Activated CD4-positive, alpha-beta T cell treated with anti-CD3 and anti-CD28 coated beads, Interleukin-2, amount 50 U/mL, for 16 hours (primary cell): ENCODE measurements at regions not wholly inside any gene's neighbourhood (a gene's known extent, or its start where the extent isn't known, plus 50 kb on each side); places are given as distances from the start of the nearest gene placed in this dataset.

ENCODE experiments used
- DNase-seq: peaks from one replicate; pipeline ENCODE4 v3.0.0-alpha.2; 2020

DNA sequence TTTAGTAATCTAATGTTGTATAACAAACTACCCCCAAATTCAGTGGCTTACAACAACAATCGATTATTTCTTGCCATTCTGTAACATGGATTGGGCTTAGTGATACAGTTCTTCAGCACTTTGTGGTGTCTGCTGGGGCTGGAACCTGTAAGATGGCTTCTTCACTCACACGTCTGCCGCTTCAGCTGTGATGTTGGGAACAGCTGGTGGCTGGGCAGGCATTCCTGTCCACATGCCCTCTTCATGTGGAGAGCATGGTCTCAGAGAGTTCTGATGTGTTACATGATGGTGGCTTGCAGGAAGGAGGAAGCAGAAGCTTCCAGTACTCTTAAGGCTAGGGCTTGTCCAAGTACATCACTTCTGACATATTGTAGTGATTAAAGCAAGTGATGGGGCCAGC is 276.9 kb downstream of the PTBP2 start:
- no peak for DNase-seq

DNA sequence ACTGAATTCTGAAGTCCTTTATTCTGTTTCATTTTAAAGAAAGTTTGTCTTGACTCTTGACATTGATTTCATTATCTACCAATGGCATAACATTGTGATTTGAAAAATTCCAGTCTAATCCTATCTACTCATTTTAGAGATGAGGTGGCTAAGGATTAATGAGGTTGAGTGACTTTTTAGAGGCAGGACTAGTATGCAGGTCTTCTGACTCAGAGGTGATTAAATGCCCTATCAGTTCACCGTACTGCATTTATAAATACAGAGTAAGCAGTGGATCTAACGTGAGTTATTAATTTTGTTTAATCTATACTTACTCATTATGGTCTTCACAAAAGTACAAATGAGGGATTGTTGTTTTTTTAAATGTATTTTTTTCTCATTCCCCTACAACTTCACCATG is 277.6 kb downstream of the PTBP2 start:
- no peak for DNase-seq

DNA sequence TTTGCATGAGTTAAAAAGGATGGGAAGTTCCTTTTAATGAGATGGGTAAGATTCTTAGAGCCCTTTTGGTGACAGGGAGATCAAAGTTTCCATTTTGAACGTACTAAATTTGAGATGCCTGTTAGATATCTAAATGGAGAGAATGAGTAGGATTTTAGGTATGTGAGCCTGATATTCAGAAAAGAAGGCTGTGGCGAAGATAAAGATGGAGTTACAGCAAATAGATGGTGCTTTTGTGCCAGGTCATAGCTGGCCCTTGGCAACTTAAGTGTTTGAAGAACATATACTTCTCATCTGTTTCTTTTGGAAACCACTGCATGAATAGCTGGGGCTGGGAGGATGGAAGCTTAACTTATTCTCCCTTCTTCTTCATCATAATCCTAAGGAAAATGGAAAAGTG is 282.5 kb downstream of the PTBP2 start:
- no peak for DNase-seq

DNA sequence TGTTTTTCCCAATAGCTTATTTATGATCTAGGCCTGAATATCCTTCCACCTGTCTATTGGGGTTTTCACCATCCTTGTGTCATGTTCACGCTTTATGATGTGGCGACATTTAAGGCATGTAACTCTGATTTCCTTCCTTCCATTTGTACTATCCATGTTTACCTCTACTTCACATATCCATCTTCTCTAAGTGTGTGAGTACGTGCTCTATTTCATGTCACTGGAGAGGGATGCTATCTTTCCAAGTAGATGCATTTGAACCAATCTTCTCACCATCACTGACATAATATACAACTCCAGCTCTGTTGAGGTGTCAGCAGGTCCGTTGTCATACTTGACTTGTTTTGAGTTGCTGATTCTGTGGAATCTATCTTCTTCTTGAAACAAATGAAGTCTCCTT is 283.2 kb downstream of the PTBP2 start:
- DNase-seq, result no peak

DNA sequence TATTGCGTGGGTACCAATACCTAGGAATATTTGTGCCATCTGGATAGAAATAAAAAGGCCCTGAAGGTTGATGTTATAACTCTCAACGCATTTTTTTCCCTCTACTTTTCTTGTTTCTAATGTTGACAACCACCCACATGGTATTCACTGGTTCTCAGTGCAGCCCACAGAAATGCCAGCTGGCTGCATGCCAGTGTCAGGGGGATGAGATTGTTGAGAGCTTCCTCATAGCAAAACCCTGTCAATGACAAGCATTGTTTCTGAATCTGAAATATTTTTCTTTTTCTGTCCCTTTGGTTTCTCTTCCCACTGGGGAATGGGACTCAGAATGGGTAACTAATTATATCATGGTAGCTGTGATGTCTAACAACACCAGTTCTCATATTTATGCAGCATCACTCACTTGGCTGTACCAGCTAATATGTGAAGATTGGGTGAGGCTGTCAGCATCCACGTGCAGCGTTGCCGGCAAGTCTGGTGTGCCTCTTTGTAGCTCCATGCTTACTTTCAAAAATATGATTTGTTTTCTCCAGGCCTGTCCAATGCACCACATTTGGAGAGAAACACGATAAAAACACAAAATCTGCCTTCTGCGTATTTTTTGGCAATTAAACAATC is 284.6 kb downstream of the PTBP2 start:
- no peak for DNase-seq

DNA sequence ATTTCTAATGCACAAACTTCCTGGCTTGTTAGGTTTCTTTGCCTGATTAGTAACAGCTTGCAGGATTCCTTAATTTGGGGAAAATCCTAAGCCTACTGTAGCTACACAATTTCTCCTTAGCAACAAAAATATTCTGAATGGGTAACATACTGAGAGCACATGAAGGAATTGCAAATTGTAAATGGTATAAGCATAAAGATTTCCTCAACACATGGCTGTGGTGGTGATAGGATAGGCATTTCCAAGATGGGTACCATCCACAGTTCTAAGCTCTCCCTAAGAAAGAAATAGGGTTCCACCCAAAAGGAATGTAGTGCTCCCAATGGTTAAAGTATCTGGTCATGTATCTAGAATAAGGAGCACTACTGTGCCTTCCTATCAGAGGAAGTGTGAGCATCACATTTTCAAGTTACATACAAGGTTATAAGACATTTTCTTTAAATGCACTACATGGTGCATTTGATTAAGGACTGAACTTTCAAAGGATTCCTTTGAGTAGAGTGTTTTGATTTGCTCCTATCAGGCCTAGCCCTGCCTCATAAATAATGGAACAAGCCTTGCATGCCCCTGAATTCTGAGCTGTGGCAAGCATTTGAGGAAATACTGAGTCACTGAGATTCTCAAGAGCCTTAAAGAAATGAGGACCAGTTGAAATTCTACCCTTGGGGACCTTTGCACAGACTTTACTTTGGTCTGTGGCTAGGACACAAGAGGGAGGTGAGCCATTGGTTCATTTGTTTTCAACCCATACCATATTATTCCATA is 286.4 kb downstream of the PTBP2 start:
- no peak for DNase-seq

DNA sequence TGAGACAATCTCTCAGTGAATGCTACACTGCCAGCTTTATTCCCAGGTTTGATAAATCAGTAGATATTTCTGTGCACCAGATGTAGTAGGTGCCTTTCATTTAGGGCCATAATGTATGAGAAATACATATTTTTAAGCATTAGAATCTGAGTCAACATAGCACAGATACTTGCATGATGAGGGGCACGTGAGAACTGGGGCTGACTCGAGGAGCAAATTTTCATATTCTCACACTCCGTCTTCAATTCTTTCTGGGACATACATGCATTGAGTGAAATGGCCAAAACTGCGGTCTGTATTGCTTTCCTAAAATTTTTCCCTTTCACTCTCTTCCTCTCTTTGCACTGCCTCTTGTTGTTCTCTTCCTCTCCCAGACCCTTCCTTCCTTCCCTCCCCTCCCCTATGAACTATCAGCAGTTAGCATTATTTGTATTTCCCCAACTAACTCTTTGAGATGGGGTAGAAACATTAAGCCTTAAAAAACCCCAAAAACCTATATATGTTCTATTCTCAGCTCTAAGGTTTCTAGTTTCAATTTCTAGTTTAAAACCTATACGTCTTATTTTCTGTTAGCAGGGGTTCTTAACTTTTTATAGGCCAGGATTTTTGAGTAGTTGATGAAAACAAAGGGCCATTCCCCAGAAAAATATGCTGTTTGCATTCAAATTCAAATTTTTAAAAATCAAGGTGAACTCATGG is 289.1 kb downstream of the PTBP2 start:
- no peak for DNase-seq

DNA sequence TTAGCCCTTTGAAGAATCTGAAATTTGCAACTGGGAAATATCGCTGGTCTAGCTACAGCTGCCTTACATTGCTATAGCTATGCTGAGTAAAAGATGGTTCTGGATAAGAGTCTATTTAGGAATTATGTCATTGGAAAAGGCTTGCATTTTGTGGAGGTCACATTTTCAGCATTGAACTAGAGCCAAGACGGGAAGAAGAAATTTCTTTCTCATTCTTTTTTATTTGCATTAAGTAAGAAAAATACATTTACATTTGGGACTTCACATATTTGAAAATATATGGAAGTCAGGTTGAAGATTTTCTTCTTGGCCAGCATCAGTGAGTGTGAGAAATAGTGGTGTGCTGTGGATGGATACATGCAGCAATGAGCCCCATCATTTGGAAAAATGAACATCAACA is 291.6 kb downstream of the PTBP2 start:
- DNase-seq, result no peak

DNA sequence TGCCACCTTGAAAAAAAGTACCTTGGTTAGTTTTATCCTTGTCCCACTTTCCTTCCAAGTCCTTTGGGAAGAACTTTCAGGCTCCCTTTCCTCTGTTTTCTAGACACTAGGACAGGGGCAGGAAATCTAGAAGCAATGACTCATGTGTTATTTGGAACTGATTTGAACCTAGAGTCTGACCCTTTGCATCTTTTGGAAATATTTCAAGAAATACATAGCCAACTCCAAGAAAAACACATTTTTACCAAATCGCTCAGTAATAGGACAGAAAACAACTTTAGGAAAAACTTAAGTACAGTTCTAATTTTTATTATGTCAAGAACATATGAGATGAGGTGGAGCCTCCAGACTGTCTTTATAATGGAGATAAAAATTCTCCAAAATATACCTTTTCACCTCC is 292.4 kb downstream of the PTBP2 start:
- no peak for DNase-seq

DNA sequence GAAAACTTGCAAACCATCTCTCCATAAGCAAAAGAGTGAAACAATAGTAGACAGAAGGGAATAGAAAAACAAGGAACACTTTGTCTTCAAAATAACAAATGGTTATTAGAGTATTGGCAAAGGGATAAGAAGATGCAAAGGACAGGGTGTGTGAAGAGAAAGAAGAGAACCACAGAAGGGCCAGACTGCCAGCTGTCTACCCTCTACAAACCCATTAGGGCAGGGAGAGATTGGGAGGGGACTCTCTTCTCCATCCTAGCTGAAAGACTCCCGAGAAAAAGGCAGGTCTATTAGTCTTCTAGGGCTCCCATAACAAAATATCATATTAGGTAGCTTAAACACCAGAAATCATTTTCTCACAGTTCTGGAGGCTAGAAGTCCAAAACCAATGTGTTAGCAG is 292.8 kb downstream of the PTBP2 start:
- DNase-seq, result no peak

DNA sequence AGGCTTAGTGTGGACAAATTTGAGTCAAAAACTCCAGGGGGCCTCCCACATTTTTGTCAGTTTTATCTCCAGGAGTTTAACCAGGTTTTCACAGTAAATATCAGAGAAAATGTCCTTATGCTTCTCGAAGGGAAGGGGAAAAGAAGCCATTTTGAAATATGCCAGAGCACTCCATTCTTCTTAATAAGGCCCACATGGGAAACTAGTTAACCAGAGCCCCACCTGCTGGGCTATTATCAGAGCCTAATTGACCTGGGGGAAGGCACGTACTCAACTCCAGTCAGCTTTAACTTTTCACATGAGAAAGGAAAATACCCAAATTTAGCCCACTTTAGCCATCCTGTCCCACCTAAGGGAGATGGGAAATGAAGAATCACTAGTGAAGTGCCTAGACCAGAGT is 296.3 kb downstream of the PTBP2 start:
- DNase-seq, result no peak
